Ectodermal cell (in vitro differentiated cells): ENCODE measurements at regions not wholly inside any gene's neighbourhood (a gene's known extent, or its start where the extent isn't known, plus 50 kb on each side); places are given as distances from the start of the nearest gene placed in this dataset.
"Not testable (repeated sequence)": the region's sequence is repeated elsewhere in the genome, so short reads cannot be mapped to it uniquely, and the experiment has no call there.

Experiments
- H3K27ac ChIP-seq: 2 replicates; pipeline ENCODE4 v1.7.0; 2013; ENCODE audit warnings: mild to moderate bottlenecking, low read depth, low read length; ENCODE audit not compliant: insufficient read depth, poor library complexity, severe bottlenecking
- H3K27me3 ChIP-seq: 2 replicates; pipeline ENCODE4 v1.7.0; 2013; ENCODE audit warnings: mild to moderate bottlenecking, low read length; ENCODE audit not compliant: insufficient read depth, control insufficient read depth, poor library complexity, severe bottlenecking
- H3K36me3 ChIP-seq: one replicate; pipeline ENCODE4 v1.7.0; 2013; ENCODE audit warnings: low read length; ENCODE audit not compliant: control insufficient read depth, insufficient read depth
- H3K4me1 ChIP-seq: one replicate; pipeline ENCODE4 v1.7.0; 2013; ENCODE audit warnings: low read length; ENCODE audit not compliant: control insufficient read depth, insufficient read depth
- H3K4me3 ChIP-seq: 2 replicates; pipeline ENCODE4 v1.7.0; 2013; ENCODE audit warnings: low read depth, low read length, control low read depth; ENCODE audit not compliant: insufficient read depth
- H3K9me3 ChIP-seq: 2 replicates; pipeline ENCODE4 v1.7.0; 2013; ENCODE audit warnings: mild to moderate bottlenecking, low read length, moderate library complexity; ENCODE audit not compliant: control insufficient read depth
- WGBS, 2 experiments: methylation state at CpG; one replicate each; pipeline ENCODE4 v1.1.7; 2013; ENCODE audit warnings: missing lambda C conversion rate in 2 of 2; 5-methylcytosine and 5-hydroxymethylcytosine counted together

- H3K9me3 ChIP-seq: no peaks in the 10 kb centered on the region
- peaks cover 4% of the 10 kb centered on the region for H3K4me1 ChIP-seq
- H3K36me3 ChIP-seq: no peaks in the 10 kb centered on the region
- WGBS, 2 experiments: 87 to 90% methylated on average over 4 of the region's 4 CpGs
- no peaks in the 10 kb centered on the region for H3K27me3 ChIP-seq
- no peak overlapping the region for H3K4me3 ChIP-seq
- no peak overlapping the region for H3K27ac ChIP-seq
Measured at GRCh38 chr2:52342458-52342857, 1310.5 kb upstream of the NRXN1 start.

- H3K27ac ChIP-seq: no peak overlapping the region
Measured at GRCh38 chr2:52341732-52342131, 1309.8 kb upstream of the NRXN1 start.

GRCh38 chr2:52340171-52340570 is 1308.2 kb upstream of the NRXN1 start:
- 50 to 71% methylated on average over 1 of the region's 1 CpG for WGBS, 2 experiments
- Histone ChIP-seq H3K27me3 (no peaks in the 10 kb centered on the region), H3K9me3 (no peaks in the 10 kb centered on the region), H3K4me1 (peaks cover 4% of the 10 kb centered on the region), H3K4me3 (no peak overlapping the region), H3K27ac (no peak overlapping the region), H3K36me3 (no peaks in the 10 kb centered on the region)

More at GRCh38 chr2:52341732-52342131, 1309.8 kb upstream of the NRXN1 start:
- WGBS, 2 experiments: 91 to 96% methylated on average over 3 of the region's 3 CpGs
- H3K27me3 ChIP-seq: no peaks in the 10 kb centered on the region
- H3K9me3 ChIP-seq: no peaks in the 10 kb centered on the region
- no peak overlapping the region for H3K4me3 ChIP-seq
- H3K36me3 ChIP-seq: no peaks in the 10 kb centered on the region
- H3K4me1 ChIP-seq: peaks cover 4% of the 10 kb centered on the region

GRCh38 chr2:52337786-52338185 is 1305.9 kb upstream of the NRXN1 start:
- H3K4me3 ChIP-seq, H3K9me3 ChIP-seq, H3K4me1 ChIP-seq, H3K36me3 ChIP-seq, H3K27me3 ChIP-seq, H3K27ac ChIP-seq: not testable (repeated sequence)
- WGBS, 2 experiments: 17 to 41% methylated on average over 7 of the region's 7 CpGs

- no peak overlapping the region for H3K27ac ChIP-seq
- no peaks in the 10 kb centered on the region for H3K9me3 ChIP-seq
- H3K4me3 ChIP-seq: no peak overlapping the region
- H3K36me3 ChIP-seq: no peaks in the 10 kb centered on the region
- 70 to 73% methylated on average over 2 of the region's 2 CpGs for WGBS, 2 experiments
- no peaks in the 10 kb centered on the region for H3K27me3 ChIP-seq
- H3K4me1 ChIP-seq: peaks cover 4% of the 10 kb centered on the region
Measured at GRCh38 chr2:52336951-52337350, 1305.0 kb upstream of the NRXN1 start.

GRCh38 chr2:52335727-52336126 is 1303.8 kb upstream of the NRXN1 start:
- H3K36me3 ChIP-seq: no peaks in the 10 kb centered on the region
- H3K27ac ChIP-seq: no peak overlapping the region
- H3K4me3 ChIP-seq: no peak overlapping the region
- H3K4me1 ChIP-seq: peaks cover 4% of the 10 kb centered on the region
- H3K9me3 ChIP-seq: no peaks in the 10 kb centered on the region
- 50% methylated on average over 1 of the region's 1 CpG; no CpG with 5 or more reads in 1 of the 2 experiments for WGBS, 2 experiments
- H3K27me3 ChIP-seq: no peaks in the 10 kb centered on the region

- Histone ChIP-seq H3K4me3 (no peak overlapping the region), H3K27ac (no peak overlapping the region), H3K9me3 (no peaks in the 10 kb centered on the region), H3K27me3 (no peaks in the 10 kb centered on the region), H3K36me3 (no peaks in the 10 kb centered on the region), H3K4me1 (peaks cover 4% of the 10 kb centered on the region)
- 96 to 97% methylated on average over 4 of the region's 4 CpGs for WGBS, 2 experiments
Measured at GRCh38 chr2:52334185-52334584, 1302.3 kb upstream of the NRXN1 start.

GRCh38 chr2:52327641-52328040 is 1295.7 kb upstream of the NRXN1 start:
- H3K4me3 ChIP-seq: no peak overlapping the region
- WGBS, 2 experiments: 98 to 100% methylated on average over 2 of the region's 2 CpGs

GRCh38 chr2:52314231-52314630 is 1282.3 kb upstream of the NRXN1 start:
- Histone ChIP-seq H3K4me1 (peaks cover 2% of the 10 kb centered on the region), H3K27ac (no peak overlapping the region), H3K36me3 (no peaks in the 10 kb centered on the region), H3K4me3 (no peak overlapping the region), H3K9me3 (no peaks in the 10 kb centered on the region), H3K27me3 (no peaks in the 10 kb centered on the region)
- 91 to 99% methylated on average over 3 of the region's 3 CpGs for WGBS, 2 experiments

More at GRCh38 chr2:52327641-52328040, 1295.7 kb upstream of the NRXN1 start:
- no peaks in the 10 kb centered on the region for H3K36me3 ChIP-seq
- no peaks in the 10 kb centered on the region for H3K4me1 ChIP-seq
- H3K27ac ChIP-seq: no peak overlapping the region
- no peaks in the 10 kb centered on the region for H3K27me3 ChIP-seq
- H3K9me3 ChIP-seq: no peaks in the 10 kb centered on the region

GRCh38 chr2:52312486-52312885 is 1280.6 kb upstream of the NRXN1 start:
- Histone ChIP-seq H3K36me3 (no peaks in the 10 kb centered on the region), H3K4me3 (no peak overlapping the region), H3K9me3 (no peaks in the 10 kb centered on the region), H3K27ac (no peak overlapping the region), H3K4me1 (peaks cover 2% of the 10 kb centered on the region), H3K27me3 (no peaks in the 10 kb centered on the region)
- WGBS, 2 experiments: 92 to 93% methylated on average over 1 to 2 of the region's 2 CpGs

GRCh38 chr2:52311862-52312261 is 1279.9 kb upstream of the NRXN1 start:
- Histone ChIP-seq H3K27me3 (no peaks in the 10 kb centered on the region), H3K4me3 (no peak overlapping the region), H3K9me3 (no peaks in the 10 kb centered on the region), H3K4me1 (peaks cover 2% of the 10 kb centered on the region), H3K36me3 (no peaks in the 10 kb centered on the region), H3K27ac (no peak overlapping the region)
- WGBS, 2 experiments: 0 to 23% methylated on average over 3 to 5 of the region's 5 CpGs
